GM11168 (cell line): ENCODE measurements at regions not wholly inside any gene's neighbourhood (a gene's known extent, or its start where the extent isn't known, plus 50 kb on each side); places are given as distances from the start of the nearest gene placed in this dataset.
"Not testable (repeated sequence)": the region's sequence is repeated elsewhere in the genome, so short reads cannot be mapped to it uniquely, and the experiment has no call there.

Source experiments
- in situ Hi-C: fragments of 300-500 bp; cut with MboI; formaldehyde crosslinking; loops from one replicate; pipeline ENCODE4 v1.12.0; 2022; ENCODE audit warnings: low sequenced_read_pairs; ENCODE audit not compliant: unreplicated experiment

GRCh38 chr5:54404568-54404967 is 50.9 kb upstream of the HSPB3 start:
- in situ Hi-C loops = loop anchor here (25.0 kb wide), 1 partner anchor 967 kb away; no protein-coding TSS in a partner anchor

- in situ Hi-C loops = loop anchor here (25.0 kb wide), 1 partner anchor 967 kb away; no protein-coding TSS in a partner anchor
Measured at GRCh38 chr5:54403885-54404416, 51.5 kb upstream of the HSPB3 start.

GRCh38 chr5:54403121-54403520 is 52.4 kb upstream of the HSPB3 start:
- in situ Hi-C loops = loop anchor here (25.0 kb wide), 1 partner anchor 966 kb away; no protein-coding TSS in a partner anchor

- in situ Hi-C loops = loop anchor here (25.0 kb wide), 1 partner anchor 964 kb away; no protein-coding TSS in a partner anchor
Measured at GRCh38 chr5:54401515-54401914, 54.0 kb upstream of the HSPB3 start.

- in situ Hi-C loops = no loop called here
Measured at GRCh38 chr5:54398191-54398590, 57.3 kb upstream of the HSPB3 start.

GRCh38 chr5:54397420-54397819 is 58.1 kb upstream of the HSPB3 start:
- in situ Hi-C loops = no loop called here

GRCh38 chr5:54393007-54393406 is 62.5 kb upstream of the HSPB3 start:
- in situ Hi-C loops = not testable (repeated sequence)

GRCh38 chr5:54390539-54391031 is 64.9 kb upstream of the HSPB3 start:
- in situ Hi-C loops = no loop called here

GRCh38 chr5:54390015-54390414 is 65.5 kb upstream of the HSPB3 start:
- in situ Hi-C loops = no loop called here

- in situ Hi-C loops = not testable (repeated sequence)
Measured at GRCh38 chr5:54389399-54389798, 66.1 kb upstream of the HSPB3 start.

GRCh38 chr5:54388811-54389210 is 66.7 kb upstream of the HSPB3 start:
- in situ Hi-C loops = no loop called here

- in situ Hi-C loops = no loop called here
Measured at GRCh38 chr5:54388409-54388808, 67.1 kb upstream of the HSPB3 start.

- in situ Hi-C loops = no loop called here
Measured at GRCh38 chr5:54387659-54388232, 67.8 kb upstream of the HSPB3 start.

GRCh38 chr5:54387031-54387430 is 68.5 kb upstream of the HSPB3 start:
- in situ Hi-C loops = no loop called here

GRCh38 chr5:54385994-54386393 is 69.5 kb upstream of the HSPB3 start:
- in situ Hi-C loops = no loop called here

- in situ Hi-C loops = no loop called here
Measured at GRCh38 chr5:54384356-54384933, 71.1 kb upstream of the HSPB3 start.

- in situ Hi-C loops = no loop called here
Measured at GRCh38 chr5:54383941-54384340, 71.6 kb upstream of the HSPB3 start.

- in situ Hi-C loops = no loop called here
Measured at GRCh38 chr5:54383225-54383901, 72.1 kb upstream of the HSPB3 start.

GRCh38 chr5:54381319-54381718 is 70.9 kb upstream of the ARL15 start:
- in situ Hi-C loops = not testable (repeated sequence)

- in situ Hi-C loops = no loop called here
Measured at GRCh38 chr5:54379590-54379989, 69.2 kb upstream of the ARL15 start.

GRCh38 chr5:54378707-54379106 is 68.3 kb upstream of the ARL15 start:
- in situ Hi-C loops = no loop called here
